Stimulated activated CD8-positive, alpha-beta memory T cell treated with anti-CD3 and anti-CD28 coated beads, Interleukin-15, amount 100 ng/mL, for 48 hours (primary cell): ENCODE measurements at regions not wholly inside any gene's neighbourhood (a gene's known extent, or its start where the extent isn't known, plus 50 kb on each side); places are given as distances from the start of the nearest gene placed in this dataset.
"Not testable (repeated sequence)": the region's sequence is repeated elsewhere in the genome, so short reads cannot be mapped to it uniquely, and the experiment has no call there.

Source experiments
- DNase-seq, 2 donors: peaks; one replicate each; pipeline ENCODE4 v3.0.0-alpha.2; 2020; ENCODE audit warnings: low read depth in 2 of 2

DNA sequence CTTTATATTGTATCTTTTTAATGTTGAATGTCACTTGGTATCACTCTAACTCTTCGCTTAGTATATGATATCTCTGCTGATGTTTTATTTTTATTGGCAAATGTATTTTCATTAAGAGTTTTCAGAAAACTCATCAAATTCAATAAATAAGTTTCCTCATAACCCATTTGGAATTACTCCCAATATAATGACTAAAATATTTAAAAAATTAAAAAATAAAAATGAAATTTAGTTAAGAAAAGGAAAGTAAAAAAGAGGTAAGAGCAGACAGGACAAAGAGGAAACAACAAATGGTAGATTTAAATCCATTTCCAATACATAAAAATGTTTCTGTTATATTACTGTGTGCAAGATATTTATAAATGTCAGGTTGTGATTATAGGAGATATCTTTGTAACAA lies 548.9 kb upstream of the SPRY2 start:
- DNase-seq, result no peak

DNA sequence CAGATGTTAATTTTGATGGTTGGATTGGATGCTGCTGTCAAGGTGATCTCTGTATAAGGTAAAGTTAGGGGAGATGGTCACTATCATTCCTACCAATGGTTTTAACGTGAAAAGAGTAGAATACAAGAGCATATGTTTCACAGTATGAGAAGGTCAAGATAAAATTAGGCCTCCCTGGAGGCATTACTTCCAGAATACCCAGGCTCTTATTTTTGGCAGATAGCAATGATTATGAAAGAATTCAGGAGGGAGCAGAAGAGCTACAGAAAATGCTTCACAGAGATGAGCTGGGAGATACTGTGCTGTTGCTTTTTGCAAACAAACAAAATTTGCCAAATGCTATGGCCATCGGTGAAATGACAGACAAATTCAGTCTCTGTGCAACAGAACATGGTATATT lies 547.5 kb upstream of the SPRY2 start:
- no peak for DNase-seq

DNA sequence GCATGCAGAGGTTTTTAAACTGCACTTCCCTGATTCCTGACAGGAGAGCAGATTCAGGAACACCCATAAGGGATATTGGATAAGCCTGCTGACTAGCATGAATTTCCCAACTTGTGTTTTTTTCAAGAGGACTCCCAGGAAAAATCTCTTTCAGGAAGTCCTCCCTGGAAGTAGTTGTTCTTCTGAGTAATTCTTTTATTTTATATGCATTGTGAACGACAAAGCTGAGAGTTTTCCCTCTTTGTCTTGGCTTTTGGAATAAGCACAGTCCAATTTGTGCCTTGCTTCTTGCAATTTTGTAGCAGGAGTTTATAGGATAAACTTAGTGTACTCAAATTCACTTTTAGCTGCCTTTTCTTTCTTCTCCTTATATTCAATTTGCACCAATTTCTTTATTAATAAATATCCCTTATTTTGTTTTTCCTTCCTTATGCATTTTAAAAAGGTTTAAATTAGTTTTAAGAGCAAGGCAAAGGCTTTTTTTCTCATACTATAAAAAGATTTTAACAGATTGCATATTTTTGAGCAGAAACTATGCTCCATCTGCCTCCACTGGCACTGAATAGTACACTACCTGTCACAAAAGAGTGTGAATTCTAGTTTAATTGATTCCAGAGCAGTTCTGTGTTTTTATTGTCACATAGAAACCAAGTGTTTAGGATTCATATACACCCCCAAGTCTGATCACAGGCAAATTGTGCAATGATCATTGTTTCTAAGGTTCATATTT lies 543.3 kb upstream of the SPRY2 start:
- no peak for DNase-seq

DNA sequence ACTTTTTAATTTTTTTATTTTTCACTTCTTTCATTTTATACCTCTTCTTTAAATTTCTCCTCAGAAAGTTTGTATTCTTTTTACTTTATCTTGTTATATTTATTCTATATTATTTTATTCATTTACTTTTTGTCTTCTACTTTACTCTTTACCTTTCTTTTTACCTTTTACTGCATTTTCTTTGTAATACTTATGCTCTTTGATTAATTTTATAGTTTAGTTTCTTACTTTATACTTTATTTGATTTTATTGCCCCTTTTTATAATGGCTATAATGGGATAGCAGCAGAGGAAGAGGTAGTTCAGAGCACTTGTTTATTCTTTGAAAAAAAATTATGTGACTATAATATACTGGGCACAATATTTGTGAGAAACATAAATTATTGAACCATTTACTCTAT lies 542.6 kb upstream of the SPRY2 start:
- no peak for DNase-seq

DNA sequence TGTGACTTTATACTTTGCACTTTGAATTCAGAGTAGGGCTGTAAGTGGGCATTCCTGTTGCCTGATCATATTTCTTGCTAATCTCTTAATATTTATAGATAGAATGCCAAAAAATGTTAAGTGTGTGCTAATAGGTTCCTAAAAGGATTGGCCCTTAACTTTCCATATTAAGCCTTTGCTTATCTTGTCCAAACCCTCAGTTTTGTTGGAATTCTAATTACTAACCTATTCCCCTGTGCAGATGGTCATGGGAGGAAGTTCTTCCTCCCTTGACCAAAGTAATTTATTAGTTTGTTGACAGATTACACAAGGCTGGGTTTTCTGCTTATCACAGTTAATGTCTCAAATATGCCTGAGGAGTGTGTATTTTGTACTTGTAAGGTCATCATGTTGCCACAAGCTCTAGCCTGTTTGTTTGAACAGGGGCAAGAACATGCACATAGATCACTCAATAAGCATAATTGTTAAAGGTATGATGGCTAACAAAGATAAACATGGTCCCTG lies 541.1 kb upstream of the SPRY2 start:
- no peak for DNase-seq

DNA sequence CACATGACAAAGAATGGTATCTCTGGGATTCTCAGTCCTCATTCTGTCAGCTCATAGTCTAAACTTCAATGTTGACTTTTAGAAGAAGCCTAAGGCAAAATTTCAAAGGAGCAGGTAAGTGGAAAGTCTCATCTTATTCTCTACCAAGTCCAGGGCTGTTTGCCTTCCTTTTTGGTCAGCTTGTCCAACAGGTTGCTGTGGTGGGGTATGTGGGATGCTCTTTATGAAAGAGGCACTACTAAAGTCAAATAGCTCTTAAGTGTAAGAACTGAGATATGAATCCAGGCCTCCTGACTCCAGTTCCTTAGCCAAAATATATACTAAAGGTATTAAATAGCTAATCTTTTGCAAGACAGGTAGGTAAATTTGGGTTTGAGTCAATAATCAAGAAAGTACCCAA lies 540.6 kb upstream of the SPRY2 start:
- no peak for DNase-seq

DNA sequence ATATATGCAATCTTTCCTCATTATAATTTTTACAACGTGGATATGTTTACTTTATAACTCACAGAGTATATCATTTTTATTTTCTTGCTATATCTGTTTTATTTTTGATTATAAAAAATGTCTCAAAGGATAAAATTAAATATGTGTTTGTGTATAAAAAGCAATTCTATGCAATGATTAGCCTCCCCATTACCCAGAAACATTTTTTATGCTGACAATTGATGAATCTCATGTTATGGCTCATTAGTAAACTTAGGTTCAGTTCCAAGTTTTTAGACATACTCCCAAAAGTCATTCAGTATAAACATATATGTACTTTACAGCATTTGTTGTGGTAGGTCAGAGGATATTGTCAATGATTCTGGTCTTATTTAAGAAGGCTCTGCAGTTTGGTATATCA lies 540.1 kb upstream of the SPRY2 start:
- DNase-seq, result no peak

DNA sequence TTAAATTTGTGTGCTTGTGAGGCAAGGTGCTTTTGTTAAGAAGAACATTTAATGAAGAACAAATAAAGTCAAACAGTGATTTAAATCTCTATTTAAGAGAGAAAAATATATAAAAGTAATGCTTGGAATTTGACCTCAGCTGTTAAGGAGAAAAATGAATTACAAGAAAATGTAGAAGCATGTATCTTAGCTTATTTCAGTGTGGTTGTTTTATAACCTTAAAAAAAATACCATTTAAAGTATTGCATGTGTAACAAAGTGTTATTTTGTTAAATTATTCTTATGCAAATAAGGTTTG lies 537.0 kb upstream of the SPRY2 start:
- DNase-seq, result no peak

DNA sequence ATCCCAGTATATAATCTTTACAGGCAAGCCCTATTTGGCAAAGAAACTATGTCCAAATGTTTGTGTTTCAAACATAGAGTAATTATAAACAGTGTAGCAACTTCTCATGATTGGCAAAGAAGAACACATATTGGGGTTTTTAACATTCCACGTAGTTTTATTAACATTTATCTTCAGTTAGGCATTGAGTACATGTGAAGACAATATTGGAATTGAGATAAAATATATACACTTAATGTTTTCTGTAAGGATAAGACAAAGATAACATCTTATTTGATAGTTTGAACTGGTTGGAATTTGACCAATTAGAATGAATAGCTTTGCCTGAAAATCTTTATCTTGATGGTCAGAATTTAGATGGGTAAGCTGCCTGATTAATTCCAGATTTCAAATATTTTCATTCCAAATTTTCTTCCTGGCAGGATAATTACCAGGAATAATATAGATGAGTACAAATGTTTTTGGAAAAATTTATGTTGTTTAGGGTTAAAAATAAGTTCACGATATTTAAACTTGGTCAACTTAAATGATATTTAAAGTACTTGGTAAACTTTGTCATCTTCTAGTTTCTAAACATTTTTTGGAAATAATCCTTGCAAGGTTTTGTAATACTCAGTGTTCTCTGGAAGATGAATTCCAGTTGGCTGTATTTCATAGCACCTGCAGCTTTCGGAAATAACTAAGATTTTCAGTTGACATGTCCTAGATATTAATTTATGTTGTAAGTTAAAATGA lies 536.5 kb upstream of the SPRY2 start:
- DNase-seq, result no peak

DNA sequence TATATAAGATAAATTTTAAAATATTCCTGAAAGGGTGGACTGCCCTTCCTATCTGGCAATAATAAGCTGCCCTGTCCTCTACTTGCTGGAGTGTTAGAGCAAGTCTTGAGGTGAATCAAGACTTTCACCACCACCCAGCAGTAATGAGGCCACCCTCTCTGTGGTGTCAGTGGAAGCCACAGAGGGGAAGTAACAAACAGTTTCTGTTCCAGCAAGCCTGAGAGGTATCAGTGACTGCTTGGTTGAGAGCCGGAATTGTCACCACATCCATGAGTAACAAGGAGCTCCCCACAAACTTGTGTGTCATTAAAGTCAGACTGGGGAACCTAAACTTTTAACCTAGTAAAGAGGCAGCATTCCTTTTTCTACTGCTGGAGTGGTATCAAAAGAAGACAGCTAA lies 532.7 kb upstream of the SPRY2 start:
- DNase-seq, result peak; percentile 2 to 3

DNA sequence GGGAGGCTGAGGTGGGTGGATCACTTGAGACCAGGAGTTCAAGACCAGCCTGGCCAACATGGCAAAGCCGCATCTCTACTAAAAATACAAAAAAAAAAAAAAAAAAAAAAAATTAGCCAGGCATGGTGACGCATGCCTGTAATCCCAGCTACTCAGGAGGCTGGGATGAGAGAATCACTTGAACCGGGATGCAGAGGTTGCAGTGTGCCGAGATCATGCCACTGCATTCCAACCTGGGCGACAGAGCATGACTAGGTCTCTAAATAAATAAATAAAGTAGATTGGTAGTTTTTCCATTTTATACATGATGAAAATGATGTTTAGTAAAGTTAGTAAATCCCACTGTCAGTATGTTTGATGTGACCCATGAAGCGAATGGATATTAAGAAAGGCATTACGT lies 531.0 kb upstream of the SPRY2 start:
- not testable (repeated sequence) for DNase-seq

DNA sequence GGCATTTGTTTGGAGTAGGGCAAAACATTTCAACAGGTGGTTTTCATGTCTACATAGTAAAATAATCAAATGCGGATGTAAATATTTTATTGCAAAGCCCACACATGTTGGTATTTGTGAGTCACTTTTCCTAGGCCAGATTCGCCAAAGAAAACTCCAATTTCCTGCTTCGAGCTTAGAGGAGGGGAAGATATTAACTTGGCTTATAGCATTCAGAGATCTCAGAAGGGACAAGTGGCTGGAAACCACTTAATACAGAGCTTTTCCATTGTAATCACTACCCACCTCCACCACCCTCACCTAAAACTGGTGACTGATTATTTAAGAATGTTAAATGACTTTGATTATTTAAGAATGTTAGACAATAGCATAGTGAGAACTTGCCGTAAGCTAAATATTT lies 530.6 kb upstream of the SPRY2 start:
- DNase-seq, result no peak

DNA sequence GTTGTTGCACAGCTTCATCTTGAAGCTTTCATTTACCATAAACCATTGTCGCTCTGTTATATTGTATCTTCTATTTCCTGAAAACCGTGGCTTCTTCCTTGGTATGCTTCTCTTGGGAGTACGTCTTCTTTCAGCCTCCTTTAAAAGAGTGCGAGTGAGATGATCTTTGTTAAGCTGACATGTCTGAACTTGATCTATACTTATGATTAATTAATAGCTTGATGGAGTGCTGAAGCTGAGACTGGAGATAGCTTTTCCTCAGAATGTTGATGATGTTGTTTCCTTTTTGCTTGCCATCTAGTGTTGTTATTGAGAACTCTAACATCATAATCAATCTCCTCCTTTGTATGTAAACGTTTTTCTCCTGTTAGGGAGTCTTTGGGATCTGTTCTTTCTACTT lies 529.3 kb upstream of the SPRY2 start:
- DNase-seq, result no peak

DNA sequence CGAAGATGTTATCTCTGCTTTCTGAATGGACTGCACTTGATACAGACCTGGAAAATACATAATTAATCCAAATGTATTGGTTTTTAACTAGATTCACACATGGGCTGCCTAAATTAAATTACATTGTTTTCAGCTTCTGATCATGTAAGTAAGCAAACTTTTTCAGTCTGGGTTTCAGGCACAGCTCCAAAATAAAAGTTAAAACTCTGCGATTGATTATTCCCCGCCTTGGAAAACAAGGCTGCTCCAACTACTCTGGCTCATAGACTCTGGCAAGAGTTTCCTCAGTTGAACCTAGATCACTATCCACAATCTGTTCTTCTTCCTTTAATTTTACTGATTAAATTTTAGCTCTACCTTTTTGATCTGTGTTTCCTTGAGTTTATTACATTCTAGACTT lies 526.0 kb upstream of the SPRY2 start:
- no peak for DNase-seq

DNA sequence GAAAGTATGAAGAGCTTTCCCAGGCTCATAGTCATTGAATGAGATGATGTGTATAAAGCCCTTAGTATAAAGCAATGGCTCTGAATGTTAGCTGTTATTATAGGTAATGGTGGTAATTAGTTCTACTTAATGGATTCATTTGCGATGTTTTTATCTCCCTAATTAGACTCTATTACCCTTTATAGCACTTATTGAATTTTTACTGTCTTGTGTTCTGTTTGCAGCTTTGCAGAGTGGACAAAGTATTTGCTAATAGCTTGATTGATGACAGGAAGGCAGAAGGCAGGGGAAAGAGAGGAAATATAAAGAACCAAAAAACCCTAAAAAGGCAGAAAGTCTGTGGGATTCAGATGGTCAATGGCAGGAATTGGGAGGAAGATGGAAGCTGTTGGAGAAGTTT lies 524.4 kb upstream of the SPRY2 start:
- DNase-seq, result no peak

DNA sequence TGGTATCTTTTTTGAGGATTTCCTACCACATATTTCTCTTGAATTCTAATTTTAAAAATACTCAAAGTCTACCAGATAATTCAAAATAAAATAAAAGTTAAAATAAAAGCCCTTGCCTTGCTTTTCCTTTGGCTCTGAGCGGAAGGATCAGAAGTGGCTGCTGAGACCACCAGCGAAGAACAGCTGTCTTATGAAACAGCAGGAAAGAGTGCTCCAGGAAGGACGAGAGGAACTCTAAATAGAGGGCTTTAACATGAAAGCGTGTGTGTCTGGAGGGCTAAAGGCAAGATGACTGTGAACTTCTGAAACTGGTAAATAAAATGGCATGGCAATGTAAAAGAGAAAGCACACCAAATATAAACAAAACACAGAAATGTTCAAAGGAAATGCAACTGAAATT lies 521.5 kb upstream of the SPRY2 start:
- no peak for DNase-seq

DNA sequence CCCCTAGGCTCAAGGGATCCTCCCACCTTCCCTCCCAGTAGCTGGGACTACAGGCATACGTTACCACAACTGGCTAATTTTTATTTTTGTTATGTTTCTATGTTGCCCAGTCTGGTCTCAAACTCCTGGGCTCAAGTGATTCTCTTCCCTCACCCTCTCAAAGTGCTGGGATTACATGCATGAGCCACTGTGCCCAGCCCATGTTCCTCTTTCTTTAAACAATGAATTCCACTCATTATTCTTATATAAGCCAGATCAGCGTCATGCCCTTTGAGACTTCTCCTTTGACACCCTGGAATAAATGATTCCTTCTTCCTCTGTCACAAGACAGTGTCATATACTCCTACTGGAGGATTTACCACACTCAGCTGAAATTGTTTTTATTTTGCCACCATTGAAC lies 519.9 kb upstream of the SPRY2 start:
- DNase-seq, result no peak

DNA sequence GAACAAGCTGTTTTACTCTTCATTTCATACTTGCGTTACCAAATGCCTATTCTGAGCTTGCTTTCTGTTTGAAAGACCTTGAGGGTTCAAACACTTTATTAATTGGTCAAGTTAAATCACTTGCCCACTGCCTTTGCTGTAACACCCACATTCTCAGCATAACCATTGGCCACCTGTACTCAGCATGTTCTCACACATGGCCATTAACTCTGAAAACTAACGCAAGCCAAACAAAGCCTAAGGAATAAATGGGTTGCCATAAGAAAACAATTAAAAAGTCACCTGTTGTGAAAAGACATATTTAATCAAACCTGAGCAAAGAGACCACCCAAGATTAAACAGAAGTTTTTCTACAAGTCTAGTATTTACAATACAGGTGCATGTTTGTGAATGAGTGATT lies 517.2 kb upstream of the SPRY2 start:
- no peak for DNase-seq

DNA sequence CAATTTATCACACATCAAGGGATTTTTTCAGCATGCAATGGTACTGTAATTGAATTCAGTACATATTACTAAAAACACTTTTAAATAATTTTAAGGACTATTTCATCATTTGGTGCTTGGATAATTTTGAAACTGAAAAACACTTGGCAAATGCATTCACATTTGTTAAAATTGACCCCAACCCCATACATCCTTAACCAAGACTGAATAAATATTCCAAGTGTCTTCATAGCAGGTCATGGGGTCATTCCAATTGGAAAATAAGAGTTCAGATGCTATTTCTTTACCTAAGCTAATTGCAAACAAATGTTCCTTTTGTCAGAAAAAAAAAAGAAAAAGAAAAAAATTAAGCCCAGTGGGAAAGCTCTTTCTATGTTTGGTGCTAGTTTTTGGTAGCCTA lies 516.4 kb upstream of the SPRY2 start:
- DNase-seq, result no peak

DNA sequence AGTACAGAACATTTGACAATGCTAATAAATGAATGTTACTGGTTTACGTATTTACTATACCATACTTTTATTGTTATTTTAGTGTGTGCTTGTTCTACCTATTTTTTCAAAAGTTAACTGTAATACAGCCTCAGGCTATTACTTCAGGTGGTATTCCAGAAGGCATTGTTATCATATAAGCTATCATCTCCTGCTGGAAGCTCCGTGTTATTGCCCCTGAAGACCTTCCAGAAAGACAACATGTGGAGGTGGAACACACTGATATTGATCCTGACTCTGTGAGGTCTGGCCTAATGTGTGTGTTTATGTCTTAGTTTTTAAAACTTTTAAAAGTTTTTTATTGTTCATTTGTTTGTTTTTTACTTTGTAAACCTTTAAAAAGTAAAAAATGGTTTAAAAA lies 509.8 kb upstream of the SPRY2 start:
- no peak for DNase-seq

DNA sequence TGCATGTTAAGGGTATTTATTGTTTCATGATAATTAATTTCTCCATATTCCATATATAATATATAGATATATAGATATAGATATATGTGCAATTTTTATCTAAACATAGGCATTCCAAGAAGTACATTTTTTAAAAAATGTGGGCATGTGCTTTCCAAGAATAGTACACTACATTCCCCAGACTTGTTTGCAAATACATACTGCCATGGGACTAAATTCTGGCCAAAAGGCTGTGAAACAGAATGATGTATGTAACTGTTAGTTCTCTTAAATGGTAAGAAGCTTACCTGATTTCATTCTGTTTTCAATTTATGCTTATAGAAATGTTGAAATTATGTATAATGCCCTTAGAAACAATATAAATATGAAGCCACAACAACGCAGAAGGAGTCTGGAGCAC lies 503.2 kb upstream of the SPRY2 start:
- no peak for DNase-seq

DNA sequence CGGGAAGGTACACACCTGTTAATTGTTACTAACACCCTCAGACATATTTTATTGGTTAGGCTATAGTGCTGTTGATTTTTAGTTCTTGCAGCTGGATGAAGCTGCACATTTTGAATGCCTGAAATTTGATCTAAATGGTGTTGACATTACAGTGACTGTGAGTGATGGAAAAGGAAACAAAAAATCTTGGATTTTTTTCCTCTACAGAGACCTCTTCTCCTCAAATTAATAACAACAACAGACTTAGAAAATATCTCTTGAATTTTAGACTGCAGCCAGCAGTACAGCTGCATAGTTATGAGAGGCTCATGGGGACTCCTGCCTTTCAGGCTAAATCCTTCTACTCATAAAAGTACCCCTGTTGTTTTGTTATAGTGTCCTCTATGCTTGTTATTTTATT lies 500.5 kb upstream of the SPRY2 start:
- DNase-seq, result no peak

DNA sequence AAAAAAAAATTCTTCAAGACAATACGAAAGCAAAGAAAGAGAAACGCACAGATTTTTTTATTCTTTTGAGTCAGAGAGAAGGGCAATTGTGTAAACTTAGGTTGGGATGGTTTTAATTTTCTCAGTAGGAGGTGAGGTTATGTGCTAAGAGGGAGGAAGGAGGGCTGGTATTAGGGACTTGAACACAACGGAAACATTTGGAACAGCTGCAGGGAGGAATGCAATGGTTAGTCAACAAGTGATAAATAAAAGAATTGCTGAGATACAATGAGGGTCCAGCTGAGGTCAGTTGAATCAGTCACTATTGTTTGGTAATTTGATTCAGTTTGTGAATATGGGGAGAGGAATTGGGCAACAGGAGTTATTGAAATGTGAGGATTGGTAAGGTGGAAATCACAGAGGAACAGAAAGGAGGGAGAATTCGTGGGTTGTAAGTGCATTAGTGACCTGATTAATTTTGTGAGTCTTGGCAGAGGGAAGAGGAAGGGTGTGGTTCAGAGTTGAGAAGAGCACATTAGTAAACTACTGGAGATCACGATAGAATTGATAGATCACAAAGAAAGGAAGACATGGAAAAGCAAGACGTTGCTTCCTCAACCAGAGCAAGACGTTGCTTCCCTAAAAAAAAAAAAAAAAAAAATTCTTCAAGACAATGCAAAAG lies 499.5 kb upstream of the SPRY2 start:
- DNase-seq, result no peak
